PC-3 (cell line): ENCODE measurements at regions not wholly inside any gene's neighbourhood (a gene's known extent, or its start where the extent isn't known, plus 50 kb on each side); places are given as distances from the start of the nearest gene placed in this dataset.

ENCODE experiments used
- ATAC-seq: fragments of 200-7000 bp; cut with Tn5 transposase; 2 replicates; pipeline ENCODE4 v1.9.1; 2020; ENCODE audit warnings: mild to moderate bottlenecking, moderate library complexity
- BruUV-seq: library from RNA; stranded (reverse); fragments of 400-500 nt; replicated peaks from 2 replicates; lab custom pipeline; 2021; lab: Mats Ljungman, UMichigan
- CTCF ChIA-PET: fragments of 300-600 bp; sonication (Branson Sonifier 250); formaldehyde crosslinking; loops from one replicate; lab custom pipeline; 2022; ENCODE audit warnings: antibody characterized with exemption; lab: Charles Lee
- POLR2A ChIA-PET: fragments of 300-600 bp; sonication (Branson Sonifier 250); formaldehyde crosslinking; loops from one replicate; lab custom pipeline; 2022; ENCODE audit warnings: antibody characterized with exemption; ENCODE audit not compliant: unreplicated experiment; lab: Charles Lee
- DNase-seq: peaks from one replicate; pipeline ENCODE4 v3.0.0-alpha.2; 2015
- H2AFZ ChIP-seq: fragments of 300-600 bp; sonication (generic); 2 replicates; pipeline ENCODE4 v1.6.0; 2016; ENCODE audit warnings: antibody characterized with exemption, low read length
- H3F3A ChIP-seq: fragments of 300-600 bp; sonication (generic); one replicate; pipeline ENCODE4 v1.6.0; 2017; ENCODE audit warnings: antibody characterized with exemption, low read length, control low read depth, mild to moderate bottlenecking; ENCODE audit not compliant: unreplicated experiment
- H3K27ac ChIP-seq: fragments of 300-600 bp; sonication (generic); 2 replicates; pipeline ENCODE4 v1.5.1; 2016; ENCODE audit warnings: mild to moderate bottlenecking, low read length
- H3K27me3 ChIP-seq: fragments of 300-600 bp; sonication (generic); 2 replicates; pipeline ENCODE4 v1.6.1; 2016; ENCODE audit warnings: low read length, mixed read lengths
- H3K36me3 ChIP-seq: fragments of 300-600 bp; sonication (generic); 2 replicates; pipeline ENCODE4 v1.6.1; 2016; ENCODE audit warnings: low read depth, mixed run types, low read length, mixed read lengths
- H3K4me1 ChIP-seq: fragments of 300-600 bp; sonication (generic); 2 replicates; pipeline ENCODE4 v1.5.1; 2016; ENCODE audit warnings: low read length; ENCODE audit not compliant: insufficient read depth
- H3K4me2 ChIP-seq: fragments of 300-600 bp; sonication (generic); 2 replicates; pipeline ENCODE4 v1.6.0; 2016; ENCODE audit warnings: low read length
- H3K4me3 ChIP-seq: fragments of 300-600 bp; sonication (generic); 2 replicates; pipeline ENCODE4 v1.5.1; 2016; ENCODE audit warnings: mild to moderate bottlenecking, low read length, mixed read lengths
- H3K79me2 ChIP-seq: fragments of 300-600 bp; sonication (generic); 2 replicates; pipeline ENCODE4 v1.6.1; 2017; ENCODE audit warnings: low read length, mixed read lengths
- H3K9ac ChIP-seq: fragments of 300-600 bp; sonication (generic); 2 replicates; pipeline ENCODE4 v1.6.0; 2016; ENCODE audit warnings: mild to moderate bottlenecking, low read length
- H3K9me2 ChIP-seq: fragments of 300-600 bp; sonication (generic); replicated peaks from 2 replicates; pipeline ENCODE4 v1.6.1; 2016; ENCODE audit warnings: mixed run types, low read length, mixed read lengths
- H3K9me3 ChIP-seq: fragments of 300-600 bp; sonication (generic); 2 replicates; pipeline ENCODE4 v1.6.1; 2016; ENCODE audit warnings: low read length, mixed read lengths
- H4K20me1 ChIP-seq: fragments of 300-600 bp; sonication (generic); 2 replicates; pipeline ENCODE4 v1.6.1; 2016; ENCODE audit warnings: low read length, mixed read lengths
- EZH2 ChIP-seq: fragments of 300-600 bp; sonication (generic); IDR thresholded peaks from one replicate; pipeline ENCODE4 v1.6.1; 2017; ENCODE audit warnings: antibody characterized with exemption, mild to moderate bottlenecking, low read length; ENCODE audit not compliant: unreplicated experiment
- EZH2phosphoT487 ChIP-seq: fragments of 300-600 bp; sonication (generic); IDR thresholded peaks from 2 replicates; pipeline ENCODE4 v1.6.1; 2018; ENCODE audit warnings: mild to moderate bottlenecking, antibody characterized with exemption, low read length, borderline replicate concordance
- intact Hi-C: fragments of 100-400 bp; cut with micrococcal nuclease; formaldehyde crosslinking; loops from 2 replicates; pipeline ENCODE4 v1.9.0; 2023
- TF ChIP-seq, protein P1 (sequence below): fragments of 300-600 bp; sonication (generic); conservative IDR thresholded peaks from 2 replicates; pipeline ENCODE4 v1.5.1; 2017; ENCODE audit warnings: antibody characterized with exemption, low read depth, mild to moderate bottlenecking, low read length

DNA sequence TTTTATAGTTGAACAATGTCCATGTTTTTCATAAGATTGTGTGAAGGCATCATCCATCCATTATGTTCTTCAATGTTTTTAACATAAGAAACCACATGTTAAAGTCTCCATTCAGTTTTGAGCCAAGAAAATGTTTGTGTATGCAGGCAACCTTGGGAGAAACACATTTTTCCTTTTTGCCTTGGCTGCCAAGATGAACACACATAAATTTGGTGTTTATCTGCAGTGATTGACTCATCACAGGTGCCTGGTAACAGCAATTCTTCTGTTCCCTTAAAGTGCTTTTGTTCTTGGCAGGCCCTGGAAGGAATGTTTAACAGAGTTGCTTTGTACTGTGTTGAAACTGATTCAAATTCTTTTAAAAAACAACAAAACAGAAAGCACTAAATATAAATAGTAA, 709.9 kb upstream of the ADGRL4 start:
- CTCF ChIA-PET: no interaction called here
- no TSS peak for BruUV-seq
- H3K27ac ChIP-seq: no peak overlapping the region
- no peaks in the 10 kb centered on the region for H4K20me1 ChIP-seq
- DNase-seq (peak; percentile 69), ATAC-seq (peak; percentile 92)
- POLR2A ChIA-PET: no interaction called here
- no peaks in the 10 kb centered on the region for H3K36me3 ChIP-seq
- no peak overlapping the region for H3K9ac ChIP-seq
- no peaks in the 10 kb centered on the region for H3K27me3 ChIP-seq
- no peaks in the 10 kb centered on the region for H3K9me2 ChIP-seq
- intact Hi-C loops: loop anchor here (1.0 to 5.0 kb wide), 2 partner anchors 30 to 96 kb away; no protein-coding TSS in a partner anchor
- no peaks in the 10 kb centered on the region for H3F3A ChIP-seq
- no peak overlapping the region for H3K4me3 ChIP-seq
- H3K4me1 ChIP-seq: peaks cover 14% of the 10 kb centered on the region
- TF ChIP-seq, protein P1, sequence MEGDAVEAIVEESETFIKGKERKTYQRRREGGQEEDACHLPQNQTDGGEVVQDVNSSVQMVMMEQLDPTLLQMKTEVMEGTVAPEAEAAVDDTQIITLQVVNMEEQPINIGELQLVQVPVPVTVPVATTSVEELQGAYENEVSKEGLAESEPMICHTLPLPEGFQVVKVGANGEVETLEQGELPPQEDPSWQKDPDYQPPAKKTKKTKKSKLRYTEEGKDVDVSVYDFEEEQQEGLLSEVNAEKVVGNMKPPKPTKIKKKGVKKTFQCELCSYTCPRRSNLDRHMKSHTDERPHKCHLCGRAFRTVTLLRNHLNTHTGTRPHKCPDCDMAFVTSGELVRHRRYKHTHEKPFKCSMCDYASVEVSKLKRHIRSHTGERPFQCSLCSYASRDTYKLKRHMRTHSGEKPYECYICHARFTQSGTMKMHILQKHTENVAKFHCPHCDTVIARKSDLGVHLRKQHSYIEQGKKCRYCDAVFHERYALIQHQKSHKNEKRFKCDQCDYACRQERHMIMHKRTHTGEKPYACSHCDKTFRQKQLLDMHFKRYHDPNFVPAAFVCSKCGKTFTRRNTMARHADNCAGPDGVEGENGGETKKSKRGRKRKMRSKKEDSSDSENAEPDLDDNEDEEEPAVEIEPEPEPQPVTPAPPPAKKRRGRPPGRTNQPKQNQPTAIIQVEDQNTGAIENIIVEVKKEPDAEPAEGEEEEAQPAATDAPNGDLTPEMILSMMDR: no peak
- TF ChIP-seq EZH2 (no peak), EZH2phosphoT487 (no peak)
- no peak overlapping the region for H2AFZ ChIP-seq
- H3K9me3 ChIP-seq: no peaks in the 10 kb centered on the region
- no peaks in the 10 kb centered on the region for H3K79me2 ChIP-seq
- no peak overlapping the region for H3K4me2 ChIP-seq

DNA sequence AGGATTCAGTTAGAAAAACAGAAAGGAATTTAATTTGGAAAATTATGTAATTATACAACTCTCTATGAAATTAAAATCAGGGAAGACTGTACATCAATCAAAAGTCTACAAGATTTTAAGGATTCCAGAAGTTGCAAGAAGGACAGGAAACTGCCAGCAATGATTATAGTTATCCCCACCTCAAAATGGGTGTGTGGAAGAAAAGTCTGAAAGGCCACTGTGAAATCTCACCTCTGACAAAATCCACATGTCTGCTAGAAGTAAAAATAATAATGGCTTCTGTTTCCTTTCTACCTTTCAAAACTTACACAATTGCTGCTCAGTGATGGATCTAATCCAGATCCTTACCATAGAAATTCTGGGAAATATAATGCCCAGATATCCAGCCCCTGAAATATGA, 708.1 kb upstream of the ADGRL4 start:
- TF ChIP-seq EZH2phosphoT487: no peak
- TF ChIP-seq, protein P1: no peak
- no peak for TF ChIP-seq EZH2
- Histone ChIP-seq H4K20me1 (no peaks in the 10 kb centered on the region), H3K9me3 (no peaks in the 10 kb centered on the region), H3K27ac (no peak overlapping the region), H3K36me3 (no peaks in the 10 kb centered on the region), H3K4me1 (no peaks in the 10 kb centered on the region), H3K79me2 (no peaks in the 10 kb centered on the region), H3F3A (no peaks in the 10 kb centered on the region), H2AFZ (no peak overlapping the region), H3K27me3 (no peaks in the 10 kb centered on the region), H3K9me2 (no peaks in the 10 kb centered on the region), H3K9ac (no peak overlapping the region), H3K4me2 (no peak overlapping the region), H3K4me3 (no peak overlapping the region)
- ChIA-PET CTCF (no interaction called here), POLR2A (no interaction called here)
- BruUV-seq: no TSS peak
- ATAC-seq (no peak), DNase-seq (no peak)
- intact Hi-C loops: loop anchor here (5.0 kb wide), 1 partner anchor 98 kb away; no protein-coding TSS in a partner anchor

- ATAC-seq (no peak), DNase-seq (no peak)
- intact Hi-C loops: no loop called here
- H3K27ac ChIP-seq: no peak overlapping the region
- H4K20me1 ChIP-seq: no peaks in the 10 kb centered on the region
- H3K4me1 ChIP-seq: no peaks in the 10 kb centered on the region
- H3K9me3 ChIP-seq: no peaks in the 10 kb centered on the region
- no peak overlapping the region for H3K9ac ChIP-seq
- no peak overlapping the region for H3K4me2 ChIP-seq
- H3F3A ChIP-seq: no peaks in the 10 kb centered on the region
- no peaks in the 10 kb centered on the region for H3K9me2 ChIP-seq
- H3K27me3 ChIP-seq: no peaks in the 10 kb centered on the region
- no TSS peak for BruUV-seq
- H2AFZ ChIP-seq: no peak overlapping the region
- POLR2A ChIA-PET: interaction anchor here (0.7 kb wide), 1 partner anchor 1716 kb away, joined by 6 read pairs; no protein-coding TSS in a partner anchor
- H3K79me2 ChIP-seq: no peaks in the 10 kb centered on the region
- CTCF ChIA-PET: no interaction called here
- H3K36me3 ChIP-seq: no peaks in the 10 kb centered on the region
- TF ChIP-seq, protein P1: no peak
- TF ChIP-seq EZH2 (no peak), EZH2phosphoT487 (no peak)
- no peak overlapping the region for H3K4me3 ChIP-seq
Observed at GRCh38 chr1:79711001-79711431, 704.5 kb upstream of the ADGRL4 start.
